Chondrocyte (in vitro differentiated cells): ENCODE measurements at regions not wholly inside any gene's neighbourhood (a gene's known extent, or its start where the extent isn't known, plus 50 kb on each side); places are given as distances from the start of the nearest gene placed in this dataset.

Experiments
- DNase-seq: peaks from one replicate; pipeline ENCODE4 v3.0.0; 2021; ENCODE audit warnings: mixed read lengths, low spot score
- H3K27ac Mint-ChIP-seq: one replicate; pipeline ENCODE4 v1.8.0; 2021; ENCODE audit warnings: mild to moderate bottlenecking, moderate library complexity, mixed read lengths; ENCODE audit not compliant: unreplicated experiment
- H3K27me3 Mint-ChIP-seq: 2 replicates; pipeline ENCODE4 v1.8.0; 2021; ENCODE audit warnings: low read depth, mixed read lengths
- H3K36me3 Mint-ChIP-seq: 2 replicates; pipeline ENCODE4 v1.8.0; 2021; ENCODE audit warnings: low read depth, mixed read lengths
- H3K4me1 Mint-ChIP-seq: 2 replicates; pipeline ENCODE4 v1.8.0; 2021; ENCODE audit warnings: low read depth, mild to moderate bottlenecking, mixed read lengths
- H3K4me3 Mint-ChIP-seq: one replicate; pipeline ENCODE4 v1.8.0; 2021; ENCODE audit warnings: mild to moderate bottlenecking, moderate library complexity, mixed read lengths; ENCODE audit not compliant: unreplicated experiment
- H3K9me3 Mint-ChIP-seq: 2 replicates; pipeline ENCODE4 v1.8.0; 2021; ENCODE audit warnings: low read depth, mixed read lengths
- CTCF ChIP-seq: fragments of 200-600 bp; sonication (generic); IDR thresholded peaks from 2 replicates; pipeline ENCODE4 v1.5.0; 2021; ENCODE audit warnings: antibody characterized with exemption, mild to moderate bottlenecking, moderate library complexity

GRCh38 chr10:108203905-108204527 is 1039.5 kb upstream of the SORCS1 start:
- H3K27me3 Mint-ChIP-seq: no peaks in the 10 kb centered on the region
- no peak overlapping the region for H3K27ac Mint-ChIP-seq
- peaks cover 3% of the 10 kb centered on the region for H3K9me3 Mint-ChIP-seq
- TF ChIP-seq CTCF: no peak
- H3K36me3 Mint-ChIP-seq: no peaks in the 10 kb centered on the region
- no peak for DNase-seq
- H3K4me3 Mint-ChIP-seq: no peak overlapping the region
- H3K4me1 Mint-ChIP-seq: no peaks in the 10 kb centered on the region

- H3K4me1 Mint-ChIP-seq: no peaks in the 10 kb centered on the region
- no peak overlapping the region for H3K4me3 Mint-ChIP-seq
- DNase-seq: no peak
- H3K36me3 Mint-ChIP-seq: no peaks in the 10 kb centered on the region
- no peak overlapping the region for H3K27ac Mint-ChIP-seq
- no peaks in the 10 kb centered on the region for H3K27me3 Mint-ChIP-seq
- no peak for TF ChIP-seq CTCF
- peaks cover 19% of the 10 kb centered on the region for H3K9me3 Mint-ChIP-seq
These were observed 1023.0 kb upstream of the SORCS1 start for GRCh38 chr10:108187408-108188012.

- DNase-seq: no peak
- H3K4me3 Mint-ChIP-seq: no peak overlapping the region
- no peaks in the 10 kb centered on the region for H3K36me3 Mint-ChIP-seq
- H3K9me3 Mint-ChIP-seq: peaks cover 7% of the 10 kb centered on the region
- no peak for TF ChIP-seq CTCF
- H3K4me1 Mint-ChIP-seq: no peaks in the 10 kb centered on the region
- no peak overlapping the region for H3K27ac Mint-ChIP-seq
- no peaks in the 10 kb centered on the region for H3K27me3 Mint-ChIP-seq
These were observed 1019.6 kb upstream of the SORCS1 start for GRCh38 chr10:108184114-108184513.

GRCh38 chr10:108180878-108181277 is 1016.4 kb upstream of the SORCS1 start:
- TF ChIP-seq CTCF: no peak
- H3K4me1 Mint-ChIP-seq: no peaks in the 10 kb centered on the region
- no peak overlapping the region for H3K4me3 Mint-ChIP-seq
- H3K36me3 Mint-ChIP-seq: no peaks in the 10 kb centered on the region
- no peaks in the 10 kb centered on the region for H3K27me3 Mint-ChIP-seq
- H3K27ac Mint-ChIP-seq: no peak overlapping the region
- H3K9me3 Mint-ChIP-seq: no peaks in the 10 kb centered on the region
- no peak for DNase-seq

GRCh38 chr10:108169846-108170245 is 1005.3 kb upstream of the SORCS1 start:
- no peaks in the 10 kb centered on the region for H3K4me1 Mint-ChIP-seq
- no peak overlapping the region for H3K4me3 Mint-ChIP-seq
- DNase-seq: no peak
- H3K27me3 Mint-ChIP-seq: peaks cover 2% of the 10 kb centered on the region
- no peak overlapping the region for H3K27ac Mint-ChIP-seq
- no peaks in the 10 kb centered on the region for H3K9me3 Mint-ChIP-seq
- TF ChIP-seq CTCF: no peak
- H3K36me3 Mint-ChIP-seq: no peaks in the 10 kb centered on the region
